HepG2 (cell line): ENCODE measurements at regions not wholly inside any gene's neighbourhood (a gene's known extent, or its start where the extent isn't known, plus 50 kb on each side); places are given as distances from the start of the nearest gene placed in this dataset.

Experiments
- ATAC-seq: fragments of 200-7000 bp; cut with Tn5 transposase; 3 replicates; pipeline ENCODE4 v1.9.1; 2020; ENCODE audit warnings: mild to moderate bottlenecking, moderate library complexity
- BruUV-seq: library from RNA; stranded (reverse); fragments of 400-500 nt; replicated peaks from 2 replicates; lab custom pipeline; 2021; lab: Mats Ljungman, UMichigan
- CTCF ChIA-PET: fragments of 300-600 bp; formaldehyde crosslinking; extraction: SDS; loops from one replicate; lab custom pipeline; 2021; ENCODE audit warnings: low total read pairs, inconsistent platforms, low intra/inter-chr PET ratio; lab: Yijun Ruan, JAX
- POLR2A ChIA-PET: fragments of 350-600 bp; sonication (Branson Sonifier 250); formaldehyde crosslinking; loops from one replicate; lab custom pipeline; 2020; ENCODE audit warnings: antibody characterized with exemption, inconsistent platforms; lab: Yijun Ruan, JAX
- DNase-seq: peaks from one replicate; pipeline ENCODE4 v3.0.0-alpha.2; 2015; ENCODE audit warnings: low spot score
- FAIRE-seq: peaks from 3 replicates; lab custom pipeline; 2011; peaks lifted over from hg19 to GRCh38; lab: Jason Lieb, UNC
- H2AFZ ChIP-seq: one replicate; pipeline ENCODE4 v1.6.1; 2011; ENCODE audit warnings: low read length, inconsistent platforms
- H3K27ac ChIP-seq: fragments of 300-600 bp; 3 replicates; pipeline ENCODE4 v1.8.0; 2011; ENCODE audit warnings: mixed run types, mild to moderate bottlenecking, mixed read lengths, low read length, inconsistent platforms; ENCODE audit not compliant: insufficient read depth; ENCODE audit errors: extremely low read length
- H3K27me3 ChIP-seq, 2 experiments: fragments of 200-600 bp in 1 of 2; 2 replicates in 1 of 2; 3 replicates in 1 of 2; pipeline versions ENCODE4 v1.6.0 to v1.8.0; 2011; ENCODE audit warnings: low read length in 2 of 2, mild to moderate bottlenecking in 2 of 2, moderate library complexity in 2 of 2, inconsistent platforms in 1 of 2; ENCODE audit not compliant: insufficient read depth in 2 of 2, control insufficient read depth in 1 of 2
- H3K36me3 ChIP-seq, 2 experiments: fragments of 200-600 bp in 1 of 2; replicated peaks in 1 of 2; 2 replicates in 1 of 2; 3 replicates in 1 of 2; pipeline versions ENCODE4 v1.5.1 to v1.8.0; 2011; ENCODE audit warnings: low read length in 2 of 2, inconsistent platforms in 1 of 2; ENCODE audit not compliant: insufficient read depth in 2 of 2, control insufficient read depth in 1 of 2
- H3K4me1 ChIP-seq: 2 replicates; pipeline ENCODE4 v1.5.1; 2012; ENCODE audit warnings: low read length, inconsistent platforms; ENCODE audit not compliant: insufficient read depth
- H3K4me2 ChIP-seq: 2 replicates; pipeline ENCODE4 v1.6.0; 2011; ENCODE audit warnings: low read depth, low read length, inconsistent platforms
- H3K4me3 ChIP-seq, 3 experiments: fragments of 200-600 bp in 1 of 3; sonication (generic), shearing (Covaris generic) in 1 of 3; replicated peaks in 1 of 3; 2 replicates each; pipeline ENCODE4 v1.5.1; 2011 to 2016; ENCODE audit warnings: low read length in 3 of 3, inconsistent platforms in 2 of 3, low read depth in 2 of 3, mild to moderate bottlenecking in 2 of 3, control low read depth in 1 of 3, mixed read lengths in 1 of 3; ENCODE audit not compliant: insufficient read depth in 1 of 3
- H3K79me2 ChIP-seq: one replicate; pipeline ENCODE4 v1.6.1; 2011; ENCODE audit warnings: low read length, inconsistent platforms; ENCODE audit not compliant: insufficient read depth
- H3K9ac ChIP-seq: 2 replicates; pipeline ENCODE4 v1.6.0; 2011; ENCODE audit warnings: mild to moderate bottlenecking, low read depth, low read length, inconsistent platforms; ENCODE audit not compliant: insufficient read depth
- H3K9me3 ChIP-seq: 2 replicates; pipeline ENCODE4 v1.5.1; 2012; ENCODE audit warnings: mild to moderate bottlenecking, low read length
- H4K20me1 ChIP-seq: 2 replicates; pipeline ENCODE4 v1.6.0; 2011; ENCODE audit warnings: inconsistent platforms, mild to moderate bottlenecking, low read length, moderate library complexity; ENCODE audit not compliant: insufficient read depth
- CCDC6 ChIP-seq: sonication (generic); formaldehyde crosslinking; IDR thresholded peaks from 2 replicates; pipeline ENCODE4 v1.8.1; 2022; ENCODE audit warnings: mild to moderate bottlenecking, missing genetic modification reagents, moderate library complexity
- CREM ChIP-seq, 2 experiments: sonication (generic) in 1 of 2; formaldehyde crosslinking in 1 of 2; IDR thresholded peaks; 2 replicates each; pipeline versions ENCODE4 v1.4.0 to v1.6.1; 2016 to 2020; ENCODE audit warnings: antibody characterized with exemption in 1 of 2, mild to moderate bottlenecking in 1 of 2, missing genetic modification reagents in 1 of 2
- HES4 ChIP-seq: sonication (generic); formaldehyde crosslinking; IDR thresholded peaks from 2 replicates; pipeline ENCODE4 v1.9.0; 2021; ENCODE audit warnings: mild to moderate bottlenecking, missing genetic modification reagents, borderline replicate concordance
- HOXA5 ChIP-seq: sonication (generic); formaldehyde crosslinking; IDR thresholded peaks from 2 replicates; pipeline ENCODE4 v1.4.0; 2020; ENCODE audit warnings: missing genetic modification reagents
- KLF9 ChIP-seq: IDR thresholded peaks from 2 replicates; pipeline ENCODE4 v1.6.1; 2016; ENCODE audit warnings: low read depth
- MATR3 ChIP-seq: sonication (generic); formaldehyde crosslinking; IDR thresholded peaks from 2 replicates; pipeline ENCODE4 v1.4.0; 2020; ENCODE audit warnings: missing genetic modification reagents
- MLLT10 ChIP-seq: sonication (generic); formaldehyde crosslinking; IDR thresholded peaks from 2 replicates; pipeline ENCODE4 v1.4.0; 2020; ENCODE audit warnings: missing genetic modification reagents
- MTERF4 ChIP-seq: sonication (generic); formaldehyde crosslinking; IDR thresholded peaks from 2 replicates; pipeline ENCODE4 v1.8.0; 2023; ENCODE audit warnings: mild to moderate bottlenecking, missing genetic modification reagents
- TAF15 ChIP-seq: fragments of 200-400 bp; formaldehyde crosslinking; IDR thresholded peaks from one replicate; pipeline ENCODE4 v1.6.1; 2018; ENCODE audit warnings: mild to moderate bottlenecking, low read depth, low read length; ENCODE audit not compliant: poor library complexity, severe bottlenecking
- ZNF572 ChIP-seq: sonication (generic); formaldehyde crosslinking; IDR thresholded peaks from 2 replicates; pipeline ENCODE4 v1.5.1; 2020; ENCODE audit warnings: mild to moderate bottlenecking, missing genetic modification reagents
- ZNF879 ChIP-seq: sonication (generic); formaldehyde crosslinking; IDR thresholded peaks from 2 replicates; pipeline ENCODE4 v1.8.1; 2023; ENCODE audit warnings: missing genetic modification reagents
- WGBS: methylation state at CpG from one replicate; pipeline ENCODE4 v1.1.6; 2017; ENCODE audit warnings: low lambda C conversion rate; 5-methylcytosine and 5-hydroxymethylcytosine counted together
- in situ Hi-C: cut with HindIII; loops from 2 replicates; pipeline ENCODE4 v1.10.0; 2017; ENCODE audit warnings: low pct_unique_long_range_greater_than_20kb; ENCODE audit not compliant: extremely low pct_ligation_motif_present
- intact Hi-C: fragments of 100-400 bp; cut with micrococcal nuclease; formaldehyde crosslinking; loops from one replicate; pipeline ENCODE4 v1.10.0; 2022; ENCODE audit not compliant: unreplicated experiment
- TF ChIP-seq, protein P1 (sequence below): sonication (generic); formaldehyde crosslinking; IDR thresholded peaks from 2 replicates; pipeline ENCODE4 v1.4.0; 2020; ENCODE audit warnings: missing genetic modification reagents

DNA sequence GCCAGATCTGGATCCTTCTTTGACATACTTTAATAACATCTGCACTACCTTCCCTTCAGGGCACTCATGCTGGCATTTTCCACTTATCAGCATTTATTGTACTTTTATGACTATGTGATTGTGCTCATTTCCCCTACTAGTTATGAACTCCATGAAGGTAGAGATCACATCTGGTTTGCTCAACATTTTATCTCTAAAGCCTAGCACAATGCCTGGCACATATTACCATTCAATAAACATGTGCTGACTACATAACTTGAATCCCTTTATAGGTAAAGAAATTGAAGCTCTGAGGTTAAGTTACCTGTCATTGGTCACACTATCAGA lies 221.2 kb downstream of the HHIPL2 start:
- POLR2A ChIA-PET: no interaction called here
- H4K20me1 ChIP-seq: no peaks in the 10 kb centered on the region
- no peaks in the 10 kb centered on the region for H3K9me3 ChIP-seq
- DNase-seq: no peak
- H3K27ac ChIP-seq: no peak overlapping the region
- H3K79me2 ChIP-seq: no peaks in the 10 kb centered on the region
- no peak overlapping the region for H3K4me3 ChIP-seq
- H2AFZ ChIP-seq: no peak overlapping the region
- no peak for FAIRE-seq
- H3K4me2 ChIP-seq: no peak overlapping the region
- in situ Hi-C loops (no loop called here), intact Hi-C loops (no loop called here)
- H3K27me3 ChIP-seq: no peaks in the 10 kb centered on the region
- TF ChIP-seq ZNF879 (CRISPR knock-in tag) (no peak), ZNF572 (CRISPR knock-in tag) (no peak), HOXA5 (no peak), TAF15 (no peak), MTERF4 (CRISPR knock-in tag) (no peak)
- TF ChIP-seq, protein P1, sequence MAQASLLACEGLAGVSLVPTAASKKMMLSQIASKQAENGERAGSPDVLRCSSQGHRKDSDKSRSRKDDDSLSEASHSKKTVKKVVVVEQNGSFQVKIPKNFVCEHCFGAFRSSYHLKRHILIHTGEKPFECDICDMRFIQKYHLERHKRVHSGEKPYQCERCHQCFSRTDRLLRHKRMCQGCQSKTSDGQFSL (CRISPR knock-in tag): no peak
- BruUV-seq: no TSS peak
- no peak for ATAC-seq
- no peaks in the 10 kb centered on the region for H3K4me1 ChIP-seq
- CTCF ChIA-PET: no interaction called here
- no peaks in the 10 kb centered on the region for H3K36me3 ChIP-seq
- no peak overlapping the region for H3K9ac ChIP-seq

GRCh38 chr1:222326006-222326709 lies 221.7 kb downstream of the HHIPL2 start:
- Histone ChIP-seq H3K4me3 (no peak overlapping the region), H3K79me2 (no peaks in the 10 kb centered on the region), H3K27ac (no peak overlapping the region), H3K36me3 (no peaks in the 10 kb centered on the region), H3K27me3 (no peaks in the 10 kb centered on the region), H3K9ac (no peak overlapping the region), H2AFZ (no peak overlapping the region), H3K4me2 (no peak overlapping the region), H4K20me1 (no peaks in the 10 kb centered on the region), H3K9me3 (no peaks in the 10 kb centered on the region), H3K4me1 (no peaks in the 10 kb centered on the region)
- TF ChIP-seq MLLT10 (CRISPR knock-in tag): no peak
- TF ChIP-seq CCDC6 (CRISPR knock-in tag): no peak
- TF ChIP-seq KLF9 (CRISPR knock-in tag): no peak
- TF ChIP-seq HES4 (CRISPR knock-in tag): no peak
- no peak for TF ChIP-seq CREM (IDR thresholded peaks at IDR 0.05)
- TF ChIP-seq CREM (CRISPR knock-in tag; IDR thresholded peaks at IDR 0.05): no peak
- no peak for TF ChIP-seq MATR3 (CRISPR knock-in tag)
- intact Hi-C loops (no loop called here), in situ Hi-C loops (no loop called here)
- CTCF ChIA-PET: no interaction called here
- POLR2A ChIA-PET: no interaction called here
- DNase-seq (no peak), FAIRE-seq (no peak), ATAC-seq (no peak)
- BruUV-seq: no TSS peak
- WGBS: 0% methylated on average over 3 of the region's 3 CpGs
